Brain microvascular endothelial cell (primary cell): ENCODE measurements at regions not wholly inside any gene's neighbourhood (a gene's known extent, or its start where the extent isn't known, plus 50 kb on each side); places are given as distances from the start of the nearest gene placed in this dataset.

ENCODE experiments used
- DNase-seq: peaks from one replicate; pipeline ENCODE4 v3.0.0-alpha.2; 2020
- H3K27ac ChIP-seq: fragments of 250-450 bp; sonication (Bioruptor Pico); 2 replicates; pipeline ENCODE4 v1.5.1; 2020; ENCODE audit warnings: mild to moderate bottlenecking, moderate library complexity
- H3K27me3 ChIP-seq: fragments of 250-450 bp; sonication (Bioruptor Pico); replicated peaks from 2 replicates; pipeline ENCODE4 v1.5.1; 2020; ENCODE audit warnings: mild to moderate bottlenecking
- H3K36me3 ChIP-seq: fragments of 250-450 bp; sonication (Bioruptor Pico); replicated peaks from 2 replicates; pipeline ENCODE4 v1.5.1; 2020; ENCODE audit warnings: mild to moderate bottlenecking
- H3K4me3 ChIP-seq: 2 replicates; pipeline ENCODE4 v1.5.1; 2011; ENCODE audit warnings: low read depth, mild to moderate bottlenecking, control low read depth, low read length, moderate library complexity
- in situ Hi-C: cut with HindIII; loops from 2 replicates; pipeline ENCODE4 v1.10.0; 2017; ENCODE audit warnings: low sequenced_read_pairs, low pct_ligation_motif_present
- TF ChIP-seq, protein P1 (sequence below): IDR thresholded peaks from 2 replicates; pipeline ENCODE4 v1.5.1; 2011; ENCODE audit warnings: low read depth, mild to moderate bottlenecking, moderate library complexity, low read length, control low read depth, inconsistent platforms; ENCODE audit errors: missing control alignments

- H3K27ac ChIP-seq, result no peak overlapping the region
- no peak for DNase-seq
- H3K36me3 ChIP-seq, result no peaks in the 10 kb centered on the region
- in situ Hi-C loops, result no loop called here
- TF ChIP-seq, protein P1, sequence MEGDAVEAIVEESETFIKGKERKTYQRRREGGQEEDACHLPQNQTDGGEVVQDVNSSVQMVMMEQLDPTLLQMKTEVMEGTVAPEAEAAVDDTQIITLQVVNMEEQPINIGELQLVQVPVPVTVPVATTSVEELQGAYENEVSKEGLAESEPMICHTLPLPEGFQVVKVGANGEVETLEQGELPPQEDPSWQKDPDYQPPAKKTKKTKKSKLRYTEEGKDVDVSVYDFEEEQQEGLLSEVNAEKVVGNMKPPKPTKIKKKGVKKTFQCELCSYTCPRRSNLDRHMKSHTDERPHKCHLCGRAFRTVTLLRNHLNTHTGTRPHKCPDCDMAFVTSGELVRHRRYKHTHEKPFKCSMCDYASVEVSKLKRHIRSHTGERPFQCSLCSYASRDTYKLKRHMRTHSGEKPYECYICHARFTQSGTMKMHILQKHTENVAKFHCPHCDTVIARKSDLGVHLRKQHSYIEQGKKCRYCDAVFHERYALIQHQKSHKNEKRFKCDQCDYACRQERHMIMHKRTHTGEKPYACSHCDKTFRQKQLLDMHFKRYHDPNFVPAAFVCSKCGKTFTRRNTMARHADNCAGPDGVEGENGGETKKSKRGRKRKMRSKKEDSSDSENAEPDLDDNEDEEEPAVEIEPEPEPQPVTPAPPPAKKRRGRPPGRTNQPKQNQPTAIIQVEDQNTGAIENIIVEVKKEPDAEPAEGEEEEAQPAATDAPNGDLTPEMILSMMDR, result no peak
- H3K27me3 ChIP-seq, result no peaks in the 10 kb centered on the region
- no peak overlapping the region for H3K4me3 ChIP-seq
These were observed 1235.3 kb upstream of the ATXN8OS start for GRCh38 chr13:68872338-68872737.

GRCh38 chr13:68851026-68851425, 1256.6 kb upstream of the ATXN8OS start:
- in situ Hi-C loops, result no loop called here
- TF ChIP-seq, protein P1, result no peak
- H3K27me3 ChIP-seq, result no peaks in the 10 kb centered on the region

DNA sequence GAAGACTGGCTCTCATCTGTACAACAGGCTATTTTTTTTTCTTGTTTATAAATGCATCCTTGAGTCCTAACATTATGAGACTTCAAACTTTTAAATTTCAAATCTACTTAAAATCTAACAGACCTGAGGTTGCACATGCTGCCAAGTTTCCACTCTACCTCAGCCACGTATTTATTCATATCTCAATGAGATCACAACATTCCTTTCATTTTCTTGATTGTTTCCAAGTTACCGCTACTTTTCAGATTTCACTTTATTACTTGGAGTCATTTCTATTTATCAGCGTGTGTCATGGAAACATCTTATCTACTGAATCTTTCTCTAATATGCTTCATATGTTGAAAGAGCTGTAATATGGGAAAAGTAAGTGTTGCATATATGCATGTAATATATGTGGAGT, 1257.5 kb upstream of the ATXN8OS start:
- no peaks in the 10 kb centered on the region for H3K36me3 ChIP-seq
- TF ChIP-seq, protein P1, result no peak
- no peak overlapping the region for H3K4me3 ChIP-seq
- no peak for DNase-seq
- in situ Hi-C loops, result no loop called here
- H3K27ac ChIP-seq, result no peak overlapping the region
- no peaks in the 10 kb centered on the region for H3K27me3 ChIP-seq

More at GRCh38 chr13:68851026-68851425, 1256.6 kb upstream of the ATXN8OS start:
- no peaks in the 10 kb centered on the region for H3K36me3 ChIP-seq
- H3K27ac ChIP-seq, result no peak overlapping the region
- DNase-seq, result no peak
- H3K4me3 ChIP-seq, result no peak overlapping the region

GRCh38 chr13:68846663-68847062, 1261.0 kb upstream of the ATXN8OS start:
- in situ Hi-C loops, result no loop called here
- H3K4me3 ChIP-seq, result no peak overlapping the region
- no peaks in the 10 kb centered on the region for H3K36me3 ChIP-seq
- no peaks in the 10 kb centered on the region for H3K27me3 ChIP-seq
- no peak for DNase-seq
- no peak overlapping the region for H3K27ac ChIP-seq
- TF ChIP-seq, protein P1, result no peak

GRCh38 chr13:68834375-68834774, 1273.3 kb upstream of the ATXN8OS start:
- in situ Hi-C loops, result no loop called here
- no peak overlapping the region for H3K4me3 ChIP-seq
- no peaks in the 10 kb centered on the region for H3K27me3 ChIP-seq
- H3K36me3 ChIP-seq, result no peaks in the 10 kb centered on the region
- TF ChIP-seq, protein P1, result no peak
- DNase-seq, result no peak
- no peak overlapping the region for H3K27ac ChIP-seq

DNA sequence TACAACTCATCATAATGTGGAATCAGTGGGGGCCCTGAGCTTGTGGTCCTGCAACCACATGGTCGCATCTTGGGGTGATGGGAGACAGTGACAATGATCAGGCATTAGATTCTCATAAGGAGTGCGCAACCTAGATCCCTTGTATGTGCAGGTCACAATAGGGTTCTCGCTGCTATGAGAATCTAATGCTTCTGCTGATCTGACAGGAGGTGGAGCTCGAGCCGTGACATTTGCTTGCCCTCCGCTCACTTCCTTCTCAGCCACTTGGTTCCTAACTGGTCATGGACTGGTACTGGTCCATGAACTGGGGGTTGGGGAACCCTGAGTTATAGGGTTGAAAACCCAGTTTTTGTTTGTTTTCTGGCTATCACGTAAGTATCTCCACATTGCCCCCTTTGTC, 1290.9 kb upstream of the ATXN8OS start:
- Histone ChIP-seq H3K27ac (no peak overlapping the region), H3K36me3 (no peaks in the 10 kb centered on the region), H3K27me3 (no peaks in the 10 kb centered on the region), H3K4me3 (no peak overlapping the region)
- in situ Hi-C loops, result no loop called here
- DNase-seq, result no peak
- TF ChIP-seq, protein P1, result no peak
